OCI-LY7 (cell line): ENCODE measurements at regions not wholly inside any gene's neighbourhood (a gene's known extent, or its start where the extent isn't known, plus 50 kb on each side); places are given as distances from the start of the nearest gene placed in this dataset.

ENCODE experiments used
- EZH2phosphoT487 ChIP-seq: fragments of 200-600 bp; sonication (generic); IDR thresholded peaks from 2 replicates; pipeline ENCODE4 v1.6.1; 2018; ENCODE audit warnings: low read depth, borderline replicate concordance, mild to moderate bottlenecking, mixed run types, antibody characterized with exemption, low read length, moderate library complexity, mixed read lengths
- TF ChIP-seq, protein P1 (sequence below): fragments of 200-600 bp; sonication (generic); conservative IDR thresholded peaks from 2 replicates; pipeline ENCODE4 v1.5.1; 2014; ENCODE audit warnings: mild to moderate bottlenecking, antibody characterized with exemption, low read length, moderate library complexity, mixed read lengths

DNA sequence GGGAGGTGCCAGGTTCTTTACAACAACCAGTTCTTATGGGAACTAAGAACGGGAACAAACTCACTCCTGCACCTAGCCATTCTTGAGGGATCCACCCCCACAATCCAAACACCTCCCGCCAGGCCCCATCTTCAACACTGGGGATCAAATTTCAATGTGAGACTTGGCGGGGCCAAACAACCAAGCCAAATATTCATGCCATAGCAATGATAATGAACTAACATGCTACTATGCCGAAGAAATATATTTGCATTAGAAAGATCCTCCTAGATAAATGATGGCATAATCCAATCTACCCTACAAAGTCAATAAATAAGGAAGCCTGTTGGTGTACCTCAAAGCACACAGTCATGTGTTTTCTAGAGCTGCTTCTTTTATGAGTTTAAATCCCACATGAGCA is 57.6 kb downstream of the CCDC71L start:
- TF ChIP-seq, protein P1, sequence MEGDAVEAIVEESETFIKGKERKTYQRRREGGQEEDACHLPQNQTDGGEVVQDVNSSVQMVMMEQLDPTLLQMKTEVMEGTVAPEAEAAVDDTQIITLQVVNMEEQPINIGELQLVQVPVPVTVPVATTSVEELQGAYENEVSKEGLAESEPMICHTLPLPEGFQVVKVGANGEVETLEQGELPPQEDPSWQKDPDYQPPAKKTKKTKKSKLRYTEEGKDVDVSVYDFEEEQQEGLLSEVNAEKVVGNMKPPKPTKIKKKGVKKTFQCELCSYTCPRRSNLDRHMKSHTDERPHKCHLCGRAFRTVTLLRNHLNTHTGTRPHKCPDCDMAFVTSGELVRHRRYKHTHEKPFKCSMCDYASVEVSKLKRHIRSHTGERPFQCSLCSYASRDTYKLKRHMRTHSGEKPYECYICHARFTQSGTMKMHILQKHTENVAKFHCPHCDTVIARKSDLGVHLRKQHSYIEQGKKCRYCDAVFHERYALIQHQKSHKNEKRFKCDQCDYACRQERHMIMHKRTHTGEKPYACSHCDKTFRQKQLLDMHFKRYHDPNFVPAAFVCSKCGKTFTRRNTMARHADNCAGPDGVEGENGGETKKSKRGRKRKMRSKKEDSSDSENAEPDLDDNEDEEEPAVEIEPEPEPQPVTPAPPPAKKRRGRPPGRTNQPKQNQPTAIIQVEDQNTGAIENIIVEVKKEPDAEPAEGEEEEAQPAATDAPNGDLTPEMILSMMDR = no peak
- TF ChIP-seq EZH2phosphoT487 = no peak
